C4-2B (cell line): ENCODE measurements at regions not wholly inside any gene's neighbourhood (a gene's known extent, or its start where the extent isn't known, plus 50 kb on each side); places are given as distances from the start of the nearest gene placed in this dataset.

ENCODE experiments used
- CTCF ChIP-seq: fragments of 450-650 bp; conservative IDR thresholded peaks from 2 replicates; pipeline ENCODE4 v1.5.1; 2017; ENCODE audit warnings: mild to moderate bottlenecking
- ZFX ChIP-seq: fragments of 450-650 bp; IDR thresholded peaks from 2 replicates; pipeline ENCODE4 v1.6.1; 2017

GRCh38 chr17:10999484-10999883, 161.6 kb upstream of the PIRT start:
- no peak for TF ChIP-seq CTCF
- no peak for TF ChIP-seq ZFX
